Mesendoderm (in vitro differentiated cells): ENCODE measurements at regions not wholly inside any gene's neighbourhood (a gene's known extent, or its start where the extent isn't known, plus 50 kb on each side); places are given as distances from the start of the nearest gene placed in this dataset.

Experiments used
- DNase-seq: peaks from one replicate; pipeline ENCODE4 v3.0.0; 2013
- H2AK5ac ChIP-seq: 2 replicates; pipeline ENCODE4 v1.6.1; 2013; ENCODE audit warnings: low read length, inconsistent platforms
- H2BK120ac ChIP-seq: 2 replicates; pipeline ENCODE4 v1.6.1; 2013; ENCODE audit warnings: low read depth, mild to moderate bottlenecking, low read length, moderate library complexity, mixed read lengths
- H2BK15ac ChIP-seq: replicated peaks from 2 replicates; pipeline ENCODE4 v1.6.1; 2013; ENCODE audit warnings: low read depth, mild to moderate bottlenecking, moderate library complexity
- H2BK5ac ChIP-seq: 2 replicates; pipeline ENCODE4 v1.6.1; 2013; ENCODE audit warnings: low read length, inconsistent platforms
- H3K18ac ChIP-seq: 2 replicates; pipeline ENCODE4 v1.6.1; 2013; ENCODE audit warnings: mild to moderate bottlenecking, low read length, mixed read lengths
- H3K23ac ChIP-seq: one replicate; pipeline ENCODE4 v1.6.1; 2013; ENCODE audit warnings: low read length
- H3K27ac ChIP-seq: 2 replicates; pipeline ENCODE4 v1.5.1; 2013; ENCODE audit warnings: low read depth, mild to moderate bottlenecking, inconsistent platforms, low read length, moderate library complexity
- H3K27me3 ChIP-seq: 2 replicates; pipeline ENCODE4 v1.6.1; 2013; ENCODE audit warnings: low read length, control low read depth, mild to moderate bottlenecking, inconsistent platforms; ENCODE audit not compliant: insufficient read depth, poor library complexity
- H3K36me3 ChIP-seq: 2 replicates; pipeline ENCODE4 v1.6.1; 2013; ENCODE audit warnings: low read length, inconsistent platforms; ENCODE audit not compliant: control insufficient read depth, insufficient read depth
- H3K4ac ChIP-seq: one replicate; pipeline ENCODE4 v1.6.1; 2013; ENCODE audit warnings: low read depth, mild to moderate bottlenecking, low read length, moderate library complexity
- H3K4me1 ChIP-seq: 2 replicates; pipeline ENCODE4 v1.6.1; 2013; ENCODE audit warnings: low read depth, low read length, inconsistent platforms; ENCODE audit not compliant: control insufficient read depth
- H3K4me2 ChIP-seq: 2 replicates; pipeline ENCODE4 v1.6.1; 2013; ENCODE audit warnings: low read length
- H3K4me3 ChIP-seq: 2 replicates; pipeline ENCODE4 v1.5.1; 2013; ENCODE audit warnings: mild to moderate bottlenecking, low read length
- H3K56ac ChIP-seq: one replicate; pipeline ENCODE4 v1.6.1; 2013; ENCODE audit warnings: low read length
- H3K79me1 ChIP-seq: 2 replicates; pipeline ENCODE4 v1.6.1; 2013; ENCODE audit warnings: low read length, inconsistent platforms
- H3K79me2 ChIP-seq: 2 replicates; pipeline ENCODE4 v1.6.1; 2013; ENCODE audit warnings: mild to moderate bottlenecking, low read length; ENCODE audit not compliant: control insufficient read depth, insufficient read depth
- H3K9ac ChIP-seq: 2 replicates; pipeline ENCODE4 v1.6.1; 2013; ENCODE audit warnings: low read length, inconsistent platforms
- H4K5ac ChIP-seq: one replicate; pipeline ENCODE4 v1.6.1; 2013; ENCODE audit warnings: low read length
- H4K8ac ChIP-seq: one replicate; pipeline ENCODE4 v1.6.1; 2013; ENCODE audit warnings: low read depth, mild to moderate bottlenecking, control low read depth, low read length, moderate library complexity
- WGBS: extraction: QIAGEN DNeasy Blood & Tissue Kit; methylation state at CpG from one replicate; pipeline ENCODE4 v1.1.7; 2013; ENCODE audit warnings: low lambda C conversion rate, missing lambda C conversion rate; ENCODE audit not compliant: insufficient coverage; ENCODE audit errors: extremely low coverage; 5-methylcytosine and 5-hydroxymethylcytosine counted together

DNA sequence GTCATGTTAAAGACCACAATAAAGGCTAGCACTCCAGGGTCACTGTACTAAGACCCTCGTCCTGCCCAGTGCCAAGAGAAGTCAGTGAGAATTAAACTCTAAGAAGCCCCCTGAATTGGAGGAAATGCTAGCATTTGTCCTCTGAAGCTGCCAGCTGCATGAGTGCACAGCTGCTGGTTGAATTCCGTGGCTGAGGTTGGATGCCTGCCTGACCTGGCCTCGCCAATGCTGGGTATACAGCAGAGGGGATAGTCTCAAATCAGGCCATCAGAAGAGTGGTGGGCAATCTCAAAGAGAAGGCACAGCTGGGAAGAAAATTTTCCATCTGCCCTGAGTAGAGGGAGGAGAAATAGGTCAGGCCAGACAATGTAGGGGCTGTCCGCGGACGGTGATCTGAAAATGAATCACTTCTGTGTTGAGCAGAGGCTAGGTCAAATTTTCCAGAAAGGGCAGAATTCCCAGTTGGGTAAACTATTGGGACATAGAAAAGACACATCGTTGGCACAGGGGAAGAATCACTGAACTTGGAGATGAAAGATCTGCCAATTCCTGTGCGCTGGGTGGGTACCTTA is 110.5 kb upstream of the AGAP1 start:
- no peaks in the 10 kb centered on the region for H3K27me3 ChIP-seq

GRCh38 chr2:235384624-235385023 is 109.2 kb upstream of the AGAP1 start:
- H3K27ac ChIP-seq, result no peak overlapping the region
- peak overlapping the region; percentile 20 for H3K18ac ChIP-seq
- WGBS, result no CpG with 5 or more reads among the region's 24 CpGs
- H2BK15ac ChIP-seq, result no peak overlapping the region
- no peaks in the 10 kb centered on the region for H3K27me3 ChIP-seq
- no peak overlapping the region for H3K4me3 ChIP-seq
- DNase-seq, result peak; percentile 54
- no peaks in the 10 kb centered on the region for H3K36me3 ChIP-seq
- no peak overlapping the region for H2AK5ac ChIP-seq
- no peak overlapping the region for H3K23ac ChIP-seq
- no peaks in the 10 kb centered on the region for H3K79me1 ChIP-seq
- H3K79me2 ChIP-seq, result no peaks in the 10 kb centered on the region
- H3K9ac ChIP-seq, result no peak overlapping the region
- no peak overlapping the region for H4K8ac ChIP-seq
- no peak overlapping the region for H3K56ac ChIP-seq
- no peak overlapping the region for H2BK5ac ChIP-seq
- H2BK120ac ChIP-seq, result no peak overlapping the region
- no peak overlapping the region for H3K4me2 ChIP-seq
- H3K4me1 ChIP-seq, result no peaks in the 10 kb centered on the region
- no peak overlapping the region for H4K5ac ChIP-seq
- H3K4ac ChIP-seq, result peak overlapping the region; percentile 63

More for the DNA sequence above, 110.5 kb upstream of the AGAP1 start:
- WGBS, result no CpG with 5 or more reads among the region's 8 CpGs
- no peak overlapping the region for H4K5ac ChIP-seq
- H3K18ac ChIP-seq, result no peak overlapping the region
- H3K4ac ChIP-seq, result no peak overlapping the region
- H3K27ac ChIP-seq, result no peak overlapping the region
- H4K8ac ChIP-seq, result no peak overlapping the region
- H3K9ac ChIP-seq, result no peak overlapping the region
- H2BK15ac ChIP-seq, result no peak overlapping the region
- no peaks in the 10 kb centered on the region for H3K36me3 ChIP-seq
- H3K4me3 ChIP-seq, result no peak overlapping the region
- no peak overlapping the region for H3K4me2 ChIP-seq
- H3K79me2 ChIP-seq, result no peaks in the 10 kb centered on the region
- H2AK5ac ChIP-seq, result no peak overlapping the region
- no peak overlapping the region for H3K23ac ChIP-seq
- H2BK5ac ChIP-seq, result no peak overlapping the region
- no peaks in the 10 kb centered on the region for H3K4me1 ChIP-seq
- no peaks in the 10 kb centered on the region for H3K79me1 ChIP-seq
- H3K56ac ChIP-seq, result no peak overlapping the region
- H2BK120ac ChIP-seq, result no peak overlapping the region
- DNase-seq, result no peak

DNA sequence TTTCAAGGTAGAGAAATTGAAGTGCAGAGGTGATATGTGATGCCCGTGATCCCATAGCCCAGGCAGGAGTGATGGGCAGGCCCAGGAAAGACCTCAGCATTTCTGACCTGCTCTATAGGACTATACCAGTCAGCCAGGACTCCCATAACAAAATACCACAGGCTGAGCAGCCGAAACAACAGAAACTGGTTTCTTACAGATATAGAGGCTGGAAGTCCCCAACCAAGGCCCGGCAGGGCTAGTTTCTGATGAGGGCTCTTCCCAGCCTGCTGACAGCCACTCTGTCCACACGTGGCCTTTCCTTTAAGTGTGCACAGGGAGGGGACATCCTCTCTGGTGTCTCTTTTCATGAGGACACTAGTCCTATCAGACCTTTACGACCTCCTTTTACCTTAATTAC is 104.2 kb upstream of the AGAP1 start:
- WGBS, result no CpG with 5 or more reads among the region's 5 CpGs

DNA sequence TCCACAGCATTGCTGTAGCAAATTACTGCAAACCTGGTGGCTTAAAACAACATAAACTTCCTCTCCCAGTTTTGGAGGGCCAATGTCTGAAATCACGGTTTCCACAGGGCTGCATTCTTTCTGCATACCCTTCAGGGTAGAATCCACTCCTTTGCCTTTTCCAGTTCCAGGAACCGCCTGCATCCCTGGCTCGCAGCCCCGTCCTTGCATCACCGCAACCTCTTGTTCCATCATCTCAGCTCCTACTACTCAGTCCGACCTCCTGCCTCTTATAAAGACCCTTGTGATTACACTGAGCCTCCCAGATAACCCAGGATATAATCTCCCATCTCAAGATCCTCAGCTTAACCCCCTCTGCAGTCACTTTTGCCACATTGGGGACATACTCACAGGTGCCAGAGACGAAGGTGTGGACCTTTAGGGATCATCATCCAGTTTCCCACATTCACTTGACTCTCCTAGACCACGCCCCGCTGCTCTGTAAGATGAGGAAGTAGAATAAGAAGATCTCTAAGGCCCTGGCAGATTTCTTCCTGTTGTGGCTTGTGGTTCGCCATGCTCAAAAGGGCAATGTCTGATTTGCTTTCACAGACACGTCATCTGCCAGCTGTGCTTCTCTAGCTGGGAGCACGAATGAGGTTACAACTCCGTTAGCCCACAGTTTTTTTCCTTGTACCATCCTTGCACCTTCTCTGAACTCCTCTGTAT is 103.6 kb upstream of the AGAP1 start:
- Histone ChIP-seq H3K4me3 (no peak overlapping the region), H2BK15ac (no peak overlapping the region), H2BK5ac (no peak overlapping the region), H3K4me2 (no peak overlapping the region), H3K56ac (no peak overlapping the region), H3K27ac (no peak overlapping the region), H3K9ac (no peak overlapping the region), H3K4ac (no peak overlapping the region), H3K4me1 (no peaks in the 10 kb centered on the region), H3K79me1 (no peaks in the 10 kb centered on the region), H3K79me2 (no peaks in the 10 kb centered on the region), H3K27me3 (no peaks in the 10 kb centered on the region), H2BK120ac (no peak overlapping the region), H3K18ac (no peak overlapping the region), H4K8ac (no peak overlapping the region), H3K36me3 (no peaks in the 10 kb centered on the region), H4K5ac (no peak overlapping the region), H3K23ac (no peak overlapping the region), H2AK5ac (no peak overlapping the region)
- no peak for DNase-seq
- WGBS, result no CpG with 5 or more reads among the region's 13 CpGs

More for the DNA sequence above, 104.2 kb upstream of the AGAP1 start:
- no peaks in the 10 kb centered on the region for H3K79me1 ChIP-seq
- no peak overlapping the region for H2BK120ac ChIP-seq
- H3K27ac ChIP-seq, result no peak overlapping the region
- no peak overlapping the region for H2BK5ac ChIP-seq
- no peak overlapping the region for H2BK15ac ChIP-seq
- H2AK5ac ChIP-seq, result no peak overlapping the region
- H4K5ac ChIP-seq, result no peak overlapping the region
- H3K56ac ChIP-seq, result no peak overlapping the region
- H4K8ac ChIP-seq, result no peak overlapping the region
- no peak overlapping the region for H3K18ac ChIP-seq
- H3K9ac ChIP-seq, result no peak overlapping the region
- no peak overlapping the region for H3K4me3 ChIP-seq
- H3K23ac ChIP-seq, result no peak overlapping the region
- no peak overlapping the region for H3K4ac ChIP-seq
- no peaks in the 10 kb centered on the region for H3K79me2 ChIP-seq
- H3K27me3 ChIP-seq, result no peaks in the 10 kb centered on the region
- no peak for DNase-seq
- no peak overlapping the region for H3K4me2 ChIP-seq
- H3K36me3 ChIP-seq, result no peaks in the 10 kb centered on the region
- H3K4me1 ChIP-seq, result no peaks in the 10 kb centered on the region

- Histone ChIP-seq H3K4me2 (no peak overlapping the region), H2BK15ac (no peak overlapping the region), H3K4me1 (no peaks in the 10 kb centered on the region), H3K9ac (no peak overlapping the region), H3K4ac (no peak overlapping the region), H3K27me3 (no peaks in the 10 kb centered on the region), H2BK120ac (no peak overlapping the region), H3K27ac (no peak overlapping the region), H3K4me3 (no peak overlapping the region), H4K8ac (no peak overlapping the region), H2AK5ac (no peak overlapping the region), H3K23ac (no peak overlapping the region), H3K36me3 (no peaks in the 10 kb centered on the region), H3K79me1 (no peaks in the 10 kb centered on the region), H2BK5ac (no peak overlapping the region), H3K79me2 (no peaks in the 10 kb centered on the region), H3K18ac (no peak overlapping the region), H3K56ac (no peak overlapping the region), H4K5ac (no peak overlapping the region)
- WGBS, result no CpG with 5 or more reads among the region's 10 CpGs
- DNase-seq, result no peak
Observed at GRCh38 chr2:235390816-235391194, 103.0 kb upstream of the AGAP1 start.
